ENCODE measurements at regions not wholly inside any gene's neighbourhood (a gene's known extent, or its start where the extent isn't known, plus 50 kb on each side); places are given as distances from the start of the nearest gene placed in this dataset.

- Histone ChIP-seq H3K27me3 (ENCODE audit: insufficient read depth, low read depth, severe bottlenecking) (peaks cover 43% of the 10 kb centered on the region), H3K36me3 (no peaks in the 10 kb centered on the region)
These were observed 705.1 kb upstream of the GRM7 start for GRCh38 chr3:6155650-6156338.

GRCh38 chr3:6165951-6166350, 695.0 kb upstream of the GRM7 start:
- DNase-seq, result no peak
- Histone ChIP-seq H3K4me3 (ENCODE audit: low read depth, low read length) (no peak overlapping the region), H3K27ac (no peak overlapping the region), H3K36me3 (no peaks in the 10 kb centered on the region), H3K9me3 (ENCODE audit: severe bottlenecking) (no peaks in the 10 kb centered on the region), H3K27me3 (ENCODE audit: insufficient read depth, low read depth, severe bottlenecking) (peaks cover 41% of the 10 kb centered on the region)
- no peak for TF ChIP-seq CTCF (IDR thresholded peaks at IDR 0.05; ENCODE audit: low read depth, low read length)

More at GRCh38 chr3:6155650-6156338, 705.1 kb upstream of the GRM7 start:
- Histone ChIP-seq H3K4me3 (ENCODE audit: low read depth, low read length) (no peak overlapping the region), H3K9me3 (ENCODE audit: severe bottlenecking) (no peaks in the 10 kb centered on the region), H3K27ac (no peak overlapping the region)
- no peak for TF ChIP-seq CTCF (IDR thresholded peaks at IDR 0.05; ENCODE audit: low read depth, low read length)
- DNase-seq, result no peak

- DNase-seq, result no peak
- no peaks in the 10 kb centered on the region for H3K36me3 ChIP-seq
- no peak overlapping the region for H3K27ac ChIP-seq
- peaks cover 31% of the 10 kb centered on the region for H3K27me3 ChIP-seq (ENCODE audit: insufficient read depth, low read depth, severe bottlenecking)
- H3K9me3 ChIP-seq (ENCODE audit: severe bottlenecking), result no peaks in the 10 kb centered on the region
- TF ChIP-seq CTCF (IDR thresholded peaks at IDR 0.05; ENCODE audit: low read depth, low read length), result no peak
- no peak overlapping the region for H3K4me3 ChIP-seq (ENCODE audit: low read depth, low read length)
These were observed 692.7 kb upstream of the GRM7 start for GRCh38 chr3:6168256-6168655.

GRCh38 chr3:6172871-6173642, 687.9 kb upstream of the GRM7 start:
- no peak for DNase-seq
- Histone ChIP-seq H3K9me3 (ENCODE audit: severe bottlenecking) (no peaks in the 10 kb centered on the region), H3K27ac (no peak overlapping the region), H3K27me3 (ENCODE audit: insufficient read depth, low read depth, severe bottlenecking) (peaks cover 14% of the 10 kb centered on the region), H3K36me3 (no peaks in the 10 kb centered on the region), H3K4me3 (ENCODE audit: low read depth, low read length) (no peak overlapping the region)
- TF ChIP-seq CTCF (IDR thresholded peaks at IDR 0.05; ENCODE audit: low read depth, low read length), result no peak

GRCh38 chr3:6177417-6177816, 683.5 kb upstream of the GRM7 start:
- no peak for DNase-seq
- Histone ChIP-seq H3K4me3 (ENCODE audit: low read depth, low read length) (no peak overlapping the region), H3K9me3 (ENCODE audit: severe bottlenecking) (no peaks in the 10 kb centered on the region)

More at GRCh38 chr3:6177417-6177816, 683.5 kb upstream of the GRM7 start:
- Histone ChIP-seq H3K27me3 (ENCODE audit: insufficient read depth, low read depth, severe bottlenecking) (no peaks in the 10 kb centered on the region), H3K27ac (no peak overlapping the region), H3K36me3 (no peaks in the 10 kb centered on the region)
- no peak for TF ChIP-seq CTCF (IDR thresholded peaks at IDR 0.05; ENCODE audit: low read depth, low read length)

Data from WERI-Rb-1 (cell line).